ELR (cell line): ENCODE measurements at regions not wholly inside any gene's neighbourhood (a gene's known extent, or its start where the extent isn't known, plus 50 kb on each side); places are given as distances from the start of the nearest gene placed in this dataset.

Experiments
- DNase-seq: peaks from one replicate; pipeline ENCODE4 v3.0.0-alpha.2; 2015; ENCODE audit warnings: low read depth

DNA sequence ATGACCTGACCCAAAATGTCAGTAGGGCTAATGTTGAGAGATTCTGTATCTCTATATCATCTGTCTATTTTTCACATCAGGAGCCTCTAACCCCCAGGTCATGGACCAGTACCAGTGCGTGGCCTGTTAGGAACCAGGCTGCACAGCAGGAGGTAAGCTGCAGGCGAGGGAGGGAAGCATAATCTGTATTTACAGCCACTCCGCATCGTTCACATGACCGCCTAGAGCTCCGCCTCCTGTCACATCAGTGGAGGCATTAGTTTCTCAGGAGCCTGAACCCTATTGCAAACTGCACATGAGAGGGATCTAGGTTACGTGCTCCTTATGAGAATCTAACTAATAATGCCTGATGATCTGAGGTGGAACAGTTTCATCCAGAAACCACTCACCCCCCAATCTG is 180.6 kb downstream of the RDH14 start:
- no peak for DNase-seq

DNA sequence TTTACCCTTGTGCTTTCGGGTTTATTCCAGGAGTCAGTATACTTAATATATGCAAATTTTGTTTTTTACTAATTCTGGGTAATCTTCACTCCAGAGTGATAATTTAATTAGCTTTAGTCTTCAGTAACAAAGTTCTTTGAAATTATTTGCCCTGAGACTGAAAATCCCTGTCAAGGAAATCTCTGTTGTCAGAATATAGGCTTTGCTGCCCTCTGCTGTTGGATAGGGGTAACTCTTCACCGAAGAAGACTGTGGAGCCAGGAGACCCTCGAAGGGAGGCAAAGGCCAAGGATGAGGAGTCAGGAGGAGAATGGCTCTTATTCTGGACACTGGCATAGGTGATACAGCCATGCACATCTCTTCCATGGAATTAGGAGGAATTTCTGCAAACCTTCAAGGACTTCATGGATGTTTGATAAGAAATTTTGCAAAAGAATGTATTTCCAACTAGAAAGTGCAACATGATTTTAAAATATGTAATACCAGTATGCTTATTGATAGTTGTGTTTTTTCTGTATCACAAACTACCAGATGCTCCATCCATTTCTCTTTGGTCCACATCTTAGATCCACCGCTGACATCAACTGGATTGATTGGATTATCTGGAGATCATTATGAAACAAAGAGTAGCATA is 182.3 kb downstream of the RDH14 start:
- peak; percentile 62 for DNase-seq

DNA sequence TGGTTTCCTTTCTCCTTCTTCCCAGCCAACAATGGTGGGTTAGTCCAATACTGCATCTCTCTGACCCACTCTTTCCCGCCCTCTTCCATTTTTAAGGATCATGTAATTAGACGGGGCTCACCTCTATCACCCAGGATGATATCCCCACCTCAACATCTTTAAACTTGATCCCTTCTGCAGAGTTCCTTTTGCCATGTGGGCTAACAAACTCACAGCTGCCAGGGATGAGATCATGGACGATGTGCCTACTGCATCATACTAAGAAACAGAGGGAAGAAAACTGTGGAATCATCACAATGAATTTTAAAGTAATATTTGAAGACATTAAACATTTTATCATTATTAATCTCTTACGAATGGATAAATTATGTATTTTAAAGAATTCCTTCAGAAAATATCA is 183.5 kb downstream of the RDH14 start:
- no peak for DNase-seq

DNA sequence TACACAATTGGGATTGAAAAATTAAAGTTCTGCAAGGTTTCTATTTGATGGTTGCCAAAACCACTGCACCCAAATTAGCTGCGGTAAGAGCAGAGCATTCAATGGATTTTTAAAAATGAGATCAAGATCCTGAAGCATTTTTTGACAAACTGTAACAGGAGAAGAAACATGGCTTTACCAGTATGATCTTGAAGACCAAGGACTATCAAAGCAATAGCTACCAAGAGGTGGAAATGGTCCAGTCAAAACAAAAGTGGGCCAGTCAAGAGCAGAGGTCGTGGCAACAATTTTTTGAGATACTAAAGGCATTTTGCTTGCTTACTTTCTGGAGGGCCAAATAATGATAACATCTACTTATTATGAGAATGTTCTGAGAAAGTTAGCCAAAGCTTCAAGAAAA is 186.8 kb downstream of the RDH14 start:
- no peak for DNase-seq

- DNase-seq: no peak
Measured at GRCh38 chr2:18373081-18373480, 187.4 kb downstream of the RDH14 start.

- DNase-seq: no peak
Measured at GRCh38 chr2:18372641-18373040, 187.8 kb downstream of the RDH14 start.

- peak; percentile 78 for DNase-seq
Measured at GRCh38 chr2:18369760-18370159, 190.7 kb downstream of the RDH14 start.

GRCh38 chr2:18368008-18368407 is 192.4 kb downstream of the RDH14 start:
- DNase-seq: no peak

DNA sequence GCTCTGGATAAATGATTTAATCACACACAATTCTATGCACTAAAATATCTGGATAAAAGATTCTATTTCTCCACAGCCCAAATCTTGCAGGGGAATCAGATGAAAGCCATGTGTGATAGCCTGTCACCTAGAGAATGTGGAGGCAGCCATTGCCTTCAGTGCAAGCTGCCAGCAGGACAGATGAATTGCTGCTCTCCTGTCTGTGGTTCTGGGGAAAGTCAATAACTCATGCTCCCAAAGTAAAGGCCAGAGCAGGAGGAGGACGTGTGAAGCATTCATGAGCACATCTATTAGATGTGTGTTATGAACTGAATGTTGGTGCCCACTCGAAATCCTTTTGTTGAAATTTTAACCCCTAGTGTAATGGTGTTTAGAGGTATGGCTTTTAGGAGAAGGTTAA is 195.1 kb downstream of the RDH14 start:
- DNase-seq: no peak

GRCh38 chr2:18363348-18363747 is 197.1 kb downstream of the RDH14 start:
- DNase-seq: no peak

DNA sequence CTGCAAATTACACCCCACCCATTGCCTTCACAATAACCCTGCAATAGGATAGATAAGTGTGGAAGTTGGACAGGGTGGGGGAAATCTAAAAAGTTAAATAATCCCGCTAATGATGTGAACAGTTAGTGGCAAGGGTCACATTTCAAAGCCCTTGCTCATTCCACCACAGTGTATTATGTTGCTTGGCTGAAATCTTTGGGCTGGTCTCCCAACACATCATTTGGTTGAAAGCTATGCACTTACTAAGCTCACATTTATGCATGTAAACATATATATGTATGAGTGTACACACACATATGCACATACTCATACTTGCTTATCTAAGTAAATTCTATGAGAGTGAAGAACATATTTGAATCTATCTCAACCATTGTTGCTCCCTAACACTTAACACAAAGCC is 197.8 kb downstream of the RDH14 start:
- DNase-seq: peak; percentile 89

DNA sequence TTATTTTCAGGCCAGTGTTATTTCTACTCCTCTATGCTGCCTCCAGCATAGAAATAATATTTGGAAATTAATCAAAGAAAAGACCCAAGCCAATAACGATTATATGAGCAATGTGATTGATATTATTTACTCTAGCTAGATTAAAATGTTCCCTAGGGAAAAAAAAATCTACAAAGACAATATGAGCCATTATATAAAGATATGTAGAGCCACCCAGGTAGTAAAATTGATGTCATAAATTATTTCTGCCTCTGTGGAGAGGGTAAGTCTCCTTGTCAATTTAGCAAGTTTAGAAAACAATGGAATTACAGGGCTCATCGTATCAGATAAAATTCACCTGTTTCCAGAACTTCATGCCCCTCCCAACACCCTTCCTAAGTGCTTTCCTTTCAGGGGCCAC is 202.9 kb downstream of the RDH14 start:
- DNase-seq: no peak

DNA sequence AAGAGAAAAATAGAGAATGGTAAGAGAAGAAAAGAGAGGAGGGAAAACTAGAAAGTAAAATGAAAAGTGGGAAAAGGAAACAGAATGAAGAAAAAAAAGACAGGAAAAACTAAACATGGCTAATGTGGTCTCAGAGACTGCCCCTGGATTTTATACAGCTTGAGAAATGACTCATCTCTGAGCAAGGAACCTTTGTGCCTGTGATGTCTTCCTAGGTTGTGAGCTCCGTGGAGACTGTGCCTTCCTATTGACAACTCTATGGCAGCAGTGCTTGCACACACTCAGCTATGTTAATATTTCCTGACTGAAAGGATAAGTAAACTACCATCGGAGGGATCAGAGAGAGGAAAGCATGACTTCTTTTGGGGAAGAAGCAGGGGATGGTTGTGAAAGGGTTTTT is 203.8 kb downstream of the RDH14 start:
- DNase-seq: peak; percentile 77

DNA sequence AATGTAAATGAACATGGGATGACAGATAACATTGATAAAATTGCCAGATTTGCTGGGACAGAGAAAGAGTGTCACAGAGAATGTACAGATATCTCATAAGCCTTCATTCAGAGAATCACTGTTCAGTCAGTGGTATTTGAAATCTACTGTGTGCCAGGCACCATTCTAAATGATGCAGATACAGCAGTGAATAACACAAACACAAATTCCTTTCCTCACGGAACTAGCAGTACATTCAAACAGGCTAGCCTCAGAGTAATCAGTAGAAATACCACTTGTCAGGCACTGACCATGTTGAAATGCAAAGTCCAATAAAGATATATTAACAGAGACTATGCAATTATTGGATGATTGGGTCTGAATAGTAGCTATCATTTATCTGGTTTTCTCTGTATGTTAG is 211.0 kb downstream of the RDH14 start:
- DNase-seq: no peak

DNA sequence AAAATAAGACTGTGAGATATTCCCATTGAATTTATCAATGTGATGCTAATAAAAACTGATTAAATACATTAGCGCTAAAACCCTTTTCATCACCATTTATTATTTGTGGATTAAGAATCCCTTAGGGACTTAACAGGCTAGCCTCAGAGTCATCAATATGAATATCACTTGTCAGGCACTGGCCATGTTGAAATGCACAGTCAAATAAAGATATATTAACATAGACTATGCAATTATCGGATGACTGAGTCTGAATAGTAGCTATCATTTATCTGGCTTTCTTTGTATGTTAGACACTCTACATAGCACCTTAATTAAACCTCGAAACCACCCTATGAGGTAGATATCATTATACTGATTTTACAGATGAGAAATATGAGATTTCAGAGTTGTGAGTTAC is 213.6 kb downstream of the RDH14 start:
- no peak for DNase-seq

GRCh38 chr2:18346344-18346743 is 214.1 kb downstream of the RDH14 start:
- no peak for DNase-seq

DNA sequence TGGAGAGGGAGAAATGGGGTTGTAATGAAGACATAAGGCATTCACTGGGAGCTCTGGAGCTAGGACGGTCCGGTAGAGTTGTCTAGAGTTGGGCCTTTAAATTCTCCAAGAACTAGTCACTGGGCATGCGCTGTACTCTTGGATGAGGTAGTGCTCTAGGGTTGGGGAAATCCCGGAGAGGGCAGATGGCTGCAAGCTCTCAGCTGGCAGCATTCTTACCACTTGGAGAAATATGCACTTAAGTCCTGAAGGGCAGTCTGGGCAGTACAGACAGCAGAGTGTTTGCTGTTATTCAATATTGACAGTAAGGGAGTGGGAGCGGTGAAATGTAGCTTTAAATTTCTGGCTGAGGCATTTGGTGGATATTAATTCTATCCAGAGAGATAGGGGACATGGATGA is 214.6 kb downstream of the RDH14 start:
- DNase-seq: peak; percentile 39

- DNase-seq: no peak
Measured at GRCh38 chr2:18342901-18343300, 217.6 kb downstream of the RDH14 start.

DNA sequence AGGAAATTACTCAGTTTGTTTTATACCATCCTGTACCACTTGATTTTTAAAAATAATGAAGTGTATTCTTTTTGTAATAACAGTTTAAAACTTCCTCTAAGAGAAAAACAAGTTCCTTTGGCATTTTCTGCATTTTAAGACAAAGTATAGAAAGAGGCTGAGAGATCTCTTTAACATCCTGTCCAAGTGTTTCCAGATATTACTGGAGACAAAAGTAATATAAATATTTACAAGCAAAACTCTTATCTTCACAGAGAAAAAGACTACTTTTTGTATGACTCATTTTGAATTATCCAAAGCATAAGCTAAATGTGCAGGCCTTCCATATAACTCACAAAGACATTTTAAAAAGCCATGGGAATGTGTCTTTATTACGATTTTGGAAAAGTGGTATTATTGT is 221.1 kb downstream of the RDH14 start:
- peak; percentile 69 for DNase-seq

GRCh38 chr2:18336975-18337374 is 223.5 kb downstream of the RDH14 start:
- DNase-seq: peak; percentile 12

DNA sequence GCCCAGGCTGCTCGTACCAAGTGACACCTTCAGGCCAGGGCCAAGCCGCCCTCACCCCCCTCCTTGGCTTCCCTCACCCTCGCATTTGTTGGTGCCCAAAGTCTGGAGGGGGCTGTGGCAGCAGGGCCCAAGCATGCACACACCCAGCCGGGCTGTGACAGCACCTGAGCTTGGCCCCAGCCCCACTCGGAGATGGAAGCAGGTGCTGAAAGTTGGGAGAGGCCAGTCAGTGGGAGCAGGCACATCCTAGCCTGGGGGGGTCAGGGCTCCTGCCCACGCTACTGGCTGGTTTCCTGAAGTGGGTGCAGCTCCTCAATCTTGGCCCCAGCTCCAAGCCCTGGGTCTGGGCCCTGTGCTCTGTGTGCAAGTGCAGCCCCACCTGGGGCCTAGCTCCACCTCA is 228.0 kb downstream of the RDH14 start:
- DNase-seq: no peak

GRCh38 chr2:18325118-18325517 is 235.3 kb downstream of the RDH14 start:
- DNase-seq: no peak

- peak; percentile 15 for DNase-seq
Measured at GRCh38 chr2:18319987-18320386, 240.5 kb downstream of the RDH14 start.

DNA sequence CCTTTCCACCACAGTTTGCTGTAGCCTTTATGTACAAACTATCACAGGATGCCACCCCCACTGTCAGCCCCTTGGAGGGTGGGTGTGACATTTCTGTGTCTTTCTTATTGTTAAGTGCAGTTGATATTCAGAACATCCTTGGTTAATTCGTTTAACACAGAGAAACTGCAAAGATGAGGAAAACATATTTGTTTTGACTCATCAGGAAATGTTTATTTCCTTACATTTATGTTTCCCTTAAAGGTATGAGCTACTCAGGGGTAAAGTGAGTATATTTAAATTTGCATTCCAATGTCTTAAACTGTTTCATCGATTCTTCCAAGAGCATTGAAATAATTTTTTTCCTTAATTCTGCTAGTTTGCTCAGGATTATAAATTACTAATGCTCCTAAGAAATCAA is 243.4 kb downstream of the RDH14 start:
- DNase-seq: no peak

GRCh38 chr2:18312818-18313217 is 247.6 kb downstream of the RDH14 start:
- no peak for DNase-seq
